Ovary (tissue), 3 donors: ENCODE measurements at regions not wholly inside any gene's neighbourhood (a gene's known extent, or its start where the extent isn't known, plus 50 kb on each side); places are given as distances from the start of the nearest gene placed in this dataset.

Experiments
- POLR2A ChIP-seq: fragments of 450-650 bp; IDR thresholded peaks from one replicate; pipeline ENCODE4 v1.6.1; 2017; ENCODE audit warnings: antibody characterized with exemption, mild to moderate bottlenecking, moderate library complexity
- TF ChIP-seq, protein P1 (sequence below), 3 donors: fragments of 450-650 bp in 2 of 3; fragments of 200-600 bp in 1 of 3; IDR thresholded peaks; one replicate each; pipeline versions ENCODE4 v1.5.1 to v1.8.0; 2016 to 2022; ENCODE audit warnings: antibody characterized with exemption in 3 of 3, mild to moderate bottlenecking in 1 of 3
- donor health status: DM: no; HTN: no; CAD: no.

DNA sequence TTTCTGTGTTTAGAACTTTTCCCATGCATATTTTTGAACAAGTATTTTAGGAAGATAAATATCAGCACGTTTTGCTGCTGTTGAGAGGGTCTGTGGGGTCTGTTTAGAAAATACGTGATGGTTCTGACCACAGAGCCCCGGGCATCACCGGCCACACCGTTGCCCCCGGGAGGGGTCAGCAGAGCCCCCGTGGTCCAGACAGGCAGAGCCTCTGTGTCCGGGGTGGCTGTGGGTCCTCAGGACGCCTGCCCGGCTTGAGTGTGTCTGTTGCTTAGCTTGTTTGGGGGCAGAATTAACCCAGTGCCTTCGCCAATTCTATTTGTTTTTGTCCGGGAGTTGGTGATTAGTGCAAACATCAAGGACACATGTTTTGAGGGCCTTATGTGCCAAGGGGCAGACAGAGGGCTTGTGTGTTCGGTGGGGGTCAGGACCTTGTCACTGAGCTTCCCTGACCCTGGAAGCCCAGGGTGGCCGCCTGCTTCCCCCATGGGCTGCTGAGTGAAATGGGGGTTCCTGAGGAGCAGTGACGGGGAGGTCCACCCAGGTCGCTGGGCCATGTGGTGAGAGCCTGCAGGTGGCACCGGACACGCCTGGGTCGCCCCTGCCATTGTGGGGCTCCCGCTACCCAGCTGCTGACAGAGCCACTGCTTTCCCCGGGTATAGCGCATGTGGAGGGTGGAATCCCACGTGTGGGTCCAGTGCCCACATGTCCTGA is 122.2 kb downstream of the SIK1 start:
- no peak for TF ChIP-seq POLR2A
- TF ChIP-seq, protein P1, sequence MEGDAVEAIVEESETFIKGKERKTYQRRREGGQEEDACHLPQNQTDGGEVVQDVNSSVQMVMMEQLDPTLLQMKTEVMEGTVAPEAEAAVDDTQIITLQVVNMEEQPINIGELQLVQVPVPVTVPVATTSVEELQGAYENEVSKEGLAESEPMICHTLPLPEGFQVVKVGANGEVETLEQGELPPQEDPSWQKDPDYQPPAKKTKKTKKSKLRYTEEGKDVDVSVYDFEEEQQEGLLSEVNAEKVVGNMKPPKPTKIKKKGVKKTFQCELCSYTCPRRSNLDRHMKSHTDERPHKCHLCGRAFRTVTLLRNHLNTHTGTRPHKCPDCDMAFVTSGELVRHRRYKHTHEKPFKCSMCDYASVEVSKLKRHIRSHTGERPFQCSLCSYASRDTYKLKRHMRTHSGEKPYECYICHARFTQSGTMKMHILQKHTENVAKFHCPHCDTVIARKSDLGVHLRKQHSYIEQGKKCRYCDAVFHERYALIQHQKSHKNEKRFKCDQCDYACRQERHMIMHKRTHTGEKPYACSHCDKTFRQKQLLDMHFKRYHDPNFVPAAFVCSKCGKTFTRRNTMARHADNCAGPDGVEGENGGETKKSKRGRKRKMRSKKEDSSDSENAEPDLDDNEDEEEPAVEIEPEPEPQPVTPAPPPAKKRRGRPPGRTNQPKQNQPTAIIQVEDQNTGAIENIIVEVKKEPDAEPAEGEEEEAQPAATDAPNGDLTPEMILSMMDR (IDR thresholded peaks at IDR 0.05): no peak
